OCI-LY1 (cell line): ENCODE measurements at regions not wholly inside any gene's neighbourhood (a gene's known extent, or its start where the extent isn't known, plus 50 kb on each side); places are given as distances from the start of the nearest gene placed in this dataset.

Source experiments
- CTCF ChIP-seq: fragments of 200-600 bp; sonication (generic), shearing (Covaris generic); IDR thresholded peaks from 2 replicates; pipeline ENCODE4 v1.5.1; 2017; ENCODE audit warnings: mild to moderate bottlenecking, antibody characterized with exemption, low read length, moderate library complexity, mixed read lengths
- EZH2 ChIP-seq: fragments of 200-600 bp; sonication (generic), shearing (Covaris generic); IDR thresholded peaks from 2 replicates; pipeline ENCODE4 v1.8.0; 2017; ENCODE audit warnings: borderline replicate concordance, mixed run types, mild to moderate bottlenecking, antibody characterized with exemption, low read length, moderate library complexity, mixed read lengths

- TF ChIP-seq CTCF (no peak), EZH2 (no peak)
Observed at GRCh38 chr10:89901895-89902294, 200.5 kb downstream of the KIF20B start.
